K562 (cell line): ENCODE measurements at regions not wholly inside any gene's neighbourhood (a gene's known extent, or its start where the extent isn't known, plus 50 kb on each side); places are given as distances from the start of the nearest gene placed in this dataset.

Experiments used
- ATAC-seq: fragments of 200-7000 bp; cut with Tn5 transposase; 3 replicates; pipeline ENCODE4 v1.9.1; 2020; ENCODE audit warnings: moderate library complexity
- BruUV-seq: library from RNA; stranded (reverse); fragments of 400-500 nt; replicated peaks from 2 replicates; lab custom pipeline; 2021; lab: Mats Ljungman, UMichigan
- CTCF ChIA-PET: fragments of 300-600 bp; formaldehyde crosslinking; extraction: SDS; loops from one replicate; lab custom pipeline; 2021; ENCODE audit warnings: low intra/inter-chr PET ratio; lab: Yijun Ruan, JAX
- POLR2A ChIA-PET: fragments of 300-600, 350-650 bp; sonication (Branson Sonifier 250); formaldehyde crosslinking; extraction: SDS; loops from one replicate; lab custom pipeline; 2021; ENCODE audit warnings: antibody characterized with exemption, inconsistent platforms; lab: Yijun Ruan, JAX
- DNase-seq, 4 experiments: peaks; one replicate each; pipeline versions ENCODE4 v3.0.0 to v3.0.0-alpha.2; 2011 to 2018; ENCODE audit warnings: low spot score in 3 of 4, mixed read lengths in 3 of 4; ENCODE audit errors: extremely low read depth in 1 of 4
- FAIRE-seq: peaks from 2 replicates; lab custom pipeline; 2011; peaks lifted over from hg19 to GRCh38; lab: Jason Lieb, UNC
- H2AFZ ChIP-seq: 2 replicates; pipeline ENCODE4 v1.6.0; 2011; ENCODE audit warnings: low read depth, low read length, control low read depth, inconsistent platforms
- H3K27ac ChIP-seq: fragments of 200-600 bp; 3 replicates; pipeline ENCODE4 v1.8.0; 2011; ENCODE audit warnings: low read depth, mild to moderate bottlenecking, control low read depth, inconsistent platforms, low read length, moderate library complexity, mixed read lengths; ENCODE audit errors: extremely low read depth
- H3K27me3 ChIP-seq, 2 experiments: fragments of 300-600 bp in 1 of 2; 2 replicates in 1 of 2; 3 replicates in 1 of 2; pipeline versions ENCODE4 v1.6.0 to v1.8.0; 2011; ENCODE audit warnings: inconsistent platforms in 2 of 2, low read length in 2 of 2, mild to moderate bottlenecking in 1 of 2, mixed read lengths in 1 of 2, moderate library complexity in 1 of 2; ENCODE audit not compliant: control insufficient read depth in 2 of 2, insufficient read depth in 2 of 2
- H3K36me3 ChIP-seq: fragments of 300-600 bp; 3 replicates; pipeline ENCODE4 v1.8.0; 2011; ENCODE audit warnings: mild to moderate bottlenecking, low read length, inconsistent platforms; ENCODE audit not compliant: control insufficient read depth, insufficient read depth
- H3K4me1 ChIP-seq, 2 experiments: fragments of 200-600 bp in 1 of 2; replicated peaks in 1 of 2; 2 replicates in 1 of 2; 3 replicates in 1 of 2; pipeline versions ENCODE4 v1.5.1 to v1.8.0; 2011; ENCODE audit warnings: inconsistent platforms in 2 of 2, low read length in 2 of 2, mild to moderate bottlenecking in 1 of 2, mixed read lengths in 1 of 2, moderate library complexity in 1 of 2; ENCODE audit not compliant: control insufficient read depth in 2 of 2, insufficient read depth in 2 of 2
- H3K4me2 ChIP-seq: 2 replicates; pipeline ENCODE4 v1.6.1; 2011; ENCODE audit warnings: low read length, control low read depth, inconsistent platforms, mixed read lengths; ENCODE audit not compliant: insufficient read depth
- H3K4me3 ChIP-seq: fragments of 200-600 bp; sonication (generic), shearing (Covaris generic); 2 replicates; pipeline ENCODE4 v1.5.1; 2016; ENCODE audit warnings: control low read depth, inconsistent platforms
- H3K79me2 ChIP-seq: fragments of 200-600 bp; 3 replicates; pipeline ENCODE4 v1.8.0; 2011; ENCODE audit warnings: low read length, inconsistent platforms; ENCODE audit not compliant: control insufficient read depth, insufficient read depth
- H3K9ac ChIP-seq, 2 experiments: 2 replicates each; pipeline versions ENCODE4 v1.6.0 to v1.6.1; 2011; ENCODE audit warnings: low read depth in 2 of 2, low read length in 2 of 2, control low read depth in 1 of 2, inconsistent platforms in 1 of 2, mild to moderate bottlenecking in 1 of 2, mixed read lengths in 1 of 2; ENCODE audit not compliant: insufficient read depth in 1 of 2
- H3K9me1 ChIP-seq: one replicate; pipeline ENCODE4 v1.6.0; 2011; ENCODE audit warnings: inconsistent platforms, mild to moderate bottlenecking, low read length, moderate library complexity; ENCODE audit not compliant: control insufficient read depth, insufficient read depth
- H3K9me3 ChIP-seq: replicated peaks from 2 replicates; pipeline ENCODE4 v1.5.1; 2011; ENCODE audit warnings: low read depth, low read length, inconsistent platforms; ENCODE audit not compliant: control insufficient read depth, insufficient read depth
- H4K20me1 ChIP-seq: replicated peaks from 2 replicates; pipeline ENCODE4 v1.6.1; 2011; ENCODE audit warnings: low read length, inconsistent platforms, mixed read lengths; ENCODE audit not compliant: control insufficient read depth, insufficient read depth
- TCF7 ChIP-seq: sonication (generic); IDR thresholded peaks from 2 replicates; pipeline ENCODE4 v1.6.1; 2016; ENCODE audit warnings: antibody characterized with exemption, borderline replicate concordance
- WGBS: fragments of 100-300 bp; shearing (Covaris generic); methylation state at CpG from one replicate; pipeline ENCODE4 v1.1.6; 2016; ENCODE audit warnings: low coverage, mixed read lengths; ENCODE audit not compliant: insufficient coverage; ENCODE audit errors: missing lambda C conversion rate; 5-methylcytosine and 5-hydroxymethylcytosine counted together
- in situ Hi-C: fragments of 300-500 bp; cut with MboI; formaldehyde crosslinking; loops from 4 replicates; pipeline ENCODE4 v1.15.0; 2018; ENCODE audit warnings: inconsistent platforms, mixed read lengths
- intact Hi-C: fragments of 100-400 bp; cut with micrococcal nuclease; formaldehyde crosslinking; loops from 2 replicates; pipeline ENCODE4 v1.14.2; 2022
- TF ChIP-seq, protein P1 (sequence below): IDR thresholded peaks from 2 replicates; pipeline ENCODE4 v1.6.1; 2012; ENCODE audit warnings: low read depth, low read length, improper control_type of control experiment, borderline replicate concordance

DNA sequence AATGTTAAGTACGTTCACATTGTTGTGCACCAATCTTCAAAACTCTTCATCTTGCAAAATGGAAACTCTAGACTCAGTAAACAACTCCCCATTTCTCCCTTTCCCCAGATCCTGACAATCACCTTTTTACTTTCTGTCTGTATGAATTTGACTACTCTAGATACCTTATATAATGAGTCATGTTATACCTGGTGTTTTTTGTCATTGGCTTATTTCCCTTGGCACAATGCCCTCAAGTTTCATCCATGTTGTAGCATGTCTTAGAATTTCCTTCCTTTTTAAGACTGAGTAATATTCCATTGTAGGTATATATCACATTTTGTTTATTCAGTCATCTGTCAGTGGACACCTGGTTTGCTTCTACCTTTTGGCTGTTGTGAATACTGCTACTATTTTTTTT lies 399.5 kb downstream of the LMO4 start:
- ATAC-seq: no peak
- intact Hi-C loops: no loop called here
- H3K9me1 ChIP-seq: no peaks in the 10 kb centered on the region
- no peak for DNase-seq
- no peak overlapping the region for H3K4me3 ChIP-seq
- H3K27ac ChIP-seq: no peak overlapping the region
- H3K4me2 ChIP-seq: no peak overlapping the region
- 6% methylated on average over 1 of the region's 1 CpG for WGBS
- no peaks in the 10 kb centered on the region for H3K36me3 ChIP-seq
- no peak for TF ChIP-seq TCF7
- TF ChIP-seq, protein P1, sequence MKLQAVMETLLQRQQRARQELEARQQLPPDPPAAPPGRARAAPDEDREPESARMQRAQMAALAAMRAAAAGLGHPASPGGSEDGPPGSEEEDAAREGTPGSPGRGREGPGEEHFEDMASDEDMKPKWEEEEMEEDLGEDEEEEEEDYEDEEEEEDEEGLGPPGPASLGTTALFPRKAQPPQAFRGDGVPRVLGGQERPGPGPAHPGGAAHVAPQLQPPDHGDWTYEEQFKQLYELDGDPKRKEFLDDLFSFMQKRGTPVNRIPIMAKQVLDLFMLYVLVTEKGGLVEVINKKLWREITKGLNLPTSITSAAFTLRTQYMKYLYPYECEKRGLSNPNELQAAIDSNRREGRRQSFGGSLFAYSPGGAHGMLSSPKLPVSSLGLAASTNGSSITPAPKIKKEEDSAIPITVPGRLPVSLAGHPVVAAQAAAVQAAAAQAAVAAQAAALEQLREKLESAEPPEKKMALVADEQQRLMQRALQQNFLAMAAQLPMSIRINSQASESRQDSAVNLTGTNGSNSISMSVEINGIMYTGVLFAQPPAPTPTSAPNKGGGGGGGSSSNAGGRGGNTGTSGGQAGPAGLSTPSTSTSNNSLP: no peak
- TF ChIP-seq, all 486 proteins: peak for 0
- Histone ChIP-seq H3K9ac (no peak overlapping the region), H3K79me2 (no peaks in the 10 kb centered on the region), H3K9me3 (no peaks in the 10 kb centered on the region; the same call in 1 of the 2 replicates), H2AFZ (no peak overlapping the region), H4K20me1 (no peaks in the 10 kb centered on the region), H3K27me3 (no peaks in the 10 kb centered on the region), H3K4me1 (no peaks in the 10 kb centered on the region)
- CTCF ChIA-PET: no interaction called here
- BruUV-seq: no TSS peak
- POLR2A ChIA-PET: no interaction called here
- no peak for FAIRE-seq
- in situ Hi-C loops: no loop called here
